NCI-H1105 treated with DMSO at 0.1 percent for 48 hours (cell line): ENCODE measurements at regions not wholly inside any gene's neighbourhood (a gene's known extent, or its start where the extent isn't known, plus 50 kb on each side); places are given as distances from the start of the nearest gene placed in this dataset.

Experiments used
- DNase-seq: peaks from one replicate; lab custom pipeline; 2025; lab: John Stamatoyannopoulos, UW

GRCh38 chr13:44174769-44175425 is 198.7 kb upstream of the SERP2 start:
- no peak for DNase-seq

DNA sequence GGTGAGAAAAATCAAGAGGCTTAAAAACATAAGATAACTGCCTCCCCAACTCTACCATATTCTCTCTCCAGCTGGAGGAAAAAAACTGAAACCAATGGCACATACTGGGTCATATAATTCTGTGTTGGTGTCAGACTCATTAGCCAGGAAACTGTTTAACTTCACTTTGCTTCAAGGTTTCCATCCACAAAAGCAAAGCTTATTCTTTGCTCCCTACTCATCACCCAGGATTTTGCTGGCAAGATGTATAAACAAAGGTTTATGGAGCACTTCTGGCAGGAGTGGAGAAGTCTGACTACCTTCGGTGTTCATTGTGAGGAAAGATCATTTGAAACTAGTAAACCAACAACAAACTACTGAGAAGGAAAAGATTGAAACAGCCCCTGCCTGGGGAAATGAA is 197.5 kb upstream of the SERP2 start:
- no peak for DNase-seq

GRCh38 chr13:44180876-44181536 is 192.6 kb upstream of the SERP2 start:
- no peak for DNase-seq

- no peak for DNase-seq
Measured at GRCh38 chr13:44181931-44182330, 191.7 kb upstream of the SERP2 start.

DNA sequence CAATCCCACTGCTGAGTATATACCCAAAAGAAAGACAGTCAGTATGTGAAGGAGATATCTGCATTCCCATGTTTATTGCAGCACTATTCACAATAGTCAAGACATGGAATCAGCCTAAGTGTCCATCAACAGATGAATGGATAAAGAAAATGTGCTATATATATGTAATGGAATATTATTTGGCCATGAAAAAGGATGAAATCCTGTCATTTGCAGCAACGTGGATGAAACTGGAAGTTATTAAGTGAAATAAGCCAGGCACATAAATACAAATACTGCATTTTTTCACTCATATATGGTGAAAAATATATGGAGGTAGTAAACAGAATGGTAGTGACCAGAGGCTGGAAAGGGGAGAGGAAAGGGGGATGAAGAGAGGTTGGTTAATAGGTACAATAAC is 188.9 kb upstream of the SERP2 start:
- DNase-seq: no peak

- DNase-seq: no peak
Measured at GRCh38 chr13:44188257-44188656, 185.4 kb upstream of the SERP2 start.

GRCh38 chr13:44189085-44189484 is 184.5 kb upstream of the SERP2 start:
- DNase-seq: no peak

GRCh38 chr13:44191103-44191502 is 182.5 kb upstream of the SERP2 start:
- no peak for DNase-seq

- DNase-seq: peak; percentile 13
Measured at GRCh38 chr13:44191504-44192171, 182.0 kb upstream of the SERP2 start.

GRCh38 chr13:44193731-44194130 is 179.9 kb upstream of the SERP2 start:
- no peak for DNase-seq

- no peak for DNase-seq
Measured at GRCh38 chr13:44195245-44195644, 178.4 kb upstream of the SERP2 start.

GRCh38 chr13:44196196-44196751 is 177.3 kb upstream of the SERP2 start:
- DNase-seq: no peak

- DNase-seq: peak; percentile 9
Measured at GRCh38 chr13:44197791-44198770, 175.5 kb upstream of the SERP2 start.

GRCh38 chr13:44198826-44199225 is 174.8 kb upstream of the SERP2 start:
- no peak for DNase-seq

DNA sequence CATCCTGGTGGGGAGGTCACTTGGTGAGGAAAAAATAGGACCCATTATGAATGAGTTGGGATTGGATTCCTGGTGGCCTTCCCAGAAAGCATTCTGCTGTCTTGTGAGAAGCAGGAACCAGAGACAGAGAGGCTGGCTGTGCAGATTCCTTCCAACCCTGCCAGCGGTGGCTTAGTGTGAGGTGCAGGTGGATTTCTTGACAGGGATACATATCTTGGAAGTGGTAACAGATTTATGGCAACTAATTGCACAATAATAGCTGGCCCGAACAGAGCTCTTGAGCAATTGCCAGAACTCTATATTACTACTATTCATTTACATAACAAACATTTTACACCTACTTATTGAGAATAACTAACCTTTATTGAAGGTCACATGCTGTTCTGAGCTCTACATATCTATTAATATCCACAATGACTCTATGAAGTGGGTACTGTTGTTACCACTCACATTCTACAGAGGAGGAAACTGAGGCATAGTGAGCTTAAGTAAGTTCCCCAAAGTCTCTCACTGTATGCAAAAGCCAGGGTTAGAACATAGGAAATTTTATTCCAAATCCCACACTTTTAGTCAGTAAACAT is 173.9 kb upstream of the SERP2 start:
- peak; percentile 15 for DNase-seq

- DNase-seq: no peak
Measured at GRCh38 chr13:44206434-44206833, 167.2 kb upstream of the SERP2 start.

DNA sequence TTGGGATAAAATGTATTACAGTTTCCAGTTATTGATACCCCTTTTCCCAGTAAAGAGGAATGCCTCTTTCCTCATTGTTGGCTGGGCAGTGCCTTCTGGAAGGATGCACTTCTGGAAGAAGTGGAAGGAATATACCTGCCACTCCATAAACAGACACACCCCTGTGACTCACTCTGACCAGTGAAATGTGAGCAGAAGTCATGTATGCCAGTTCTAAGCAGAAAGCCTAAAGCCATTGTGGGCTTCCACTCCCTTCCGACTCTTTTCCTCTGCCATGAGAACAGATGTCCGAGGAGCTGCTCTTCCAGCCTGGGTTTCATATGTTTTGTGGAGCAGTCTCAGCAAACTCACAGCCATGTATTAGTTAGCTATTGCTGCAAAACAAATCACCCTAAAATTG is 166.1 kb upstream of the SERP2 start:
- DNase-seq: no peak

GRCh38 chr13:44210525-44210924 is 163.1 kb upstream of the SERP2 start:
- DNase-seq: no peak

GRCh38 chr13:44211286-44211685 is 162.3 kb upstream of the SERP2 start:
- no peak for DNase-seq

- no peak for DNase-seq
Measured at GRCh38 chr13:44211704-44212346, 161.8 kb upstream of the SERP2 start.
